ENCODE measurements at regions not wholly inside any gene's neighbourhood (a gene's known extent, or its start where the extent isn't known, plus 50 kb on each side); places are given as distances from the start of the nearest gene placed in this dataset.

- TF ChIP-seq PBX3 (IDR thresholded peaks at IDR 0.05): no peak
- TF ChIP-seq, protein P1, sequence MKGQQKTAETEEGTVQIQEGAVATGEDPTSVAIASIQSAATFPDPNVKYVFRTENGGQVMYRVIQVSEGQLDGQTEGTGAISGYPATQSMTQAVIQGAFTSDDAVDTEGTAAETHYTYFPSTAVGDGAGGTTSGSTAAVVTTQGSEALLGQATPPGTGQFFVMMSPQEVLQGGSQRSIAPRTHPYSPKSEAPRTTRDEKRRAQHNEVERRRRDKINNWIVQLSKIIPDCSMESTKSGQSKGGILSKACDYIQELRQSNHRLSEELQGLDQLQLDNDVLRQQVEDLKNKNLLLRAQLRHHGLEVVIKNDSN (IDR thresholded peaks at IDR 0.05; ENCODE audit: borderline replicate concordance, low read depth): no peak
- no peak for TF ChIP-seq MEF2A (IDR thresholded peaks at IDR 0.05; ENCODE audit: borderline replicate concordance, low read depth)
- TF ChIP-seq, protein P2, sequence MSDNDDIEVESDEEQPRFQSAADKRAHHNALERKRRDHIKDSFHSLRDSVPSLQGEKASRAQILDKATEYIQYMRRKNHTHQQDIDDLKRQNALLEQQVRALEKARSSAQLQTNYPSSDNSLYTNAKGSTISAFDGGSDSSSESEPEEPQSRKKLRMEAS (IDR thresholded peaks at IDR 0.05; ENCODE audit: low read depth): no peak
- TF ChIP-seq TAF1 (IDR thresholded peaks at IDR 0.05; ENCODE audit: borderline replicate concordance, low read depth, low read length): no peak
Observed at GRCh38 chr12:67797753-67798152, 149.2 kb downstream of the DYRK2 start (continued).

DNA sequence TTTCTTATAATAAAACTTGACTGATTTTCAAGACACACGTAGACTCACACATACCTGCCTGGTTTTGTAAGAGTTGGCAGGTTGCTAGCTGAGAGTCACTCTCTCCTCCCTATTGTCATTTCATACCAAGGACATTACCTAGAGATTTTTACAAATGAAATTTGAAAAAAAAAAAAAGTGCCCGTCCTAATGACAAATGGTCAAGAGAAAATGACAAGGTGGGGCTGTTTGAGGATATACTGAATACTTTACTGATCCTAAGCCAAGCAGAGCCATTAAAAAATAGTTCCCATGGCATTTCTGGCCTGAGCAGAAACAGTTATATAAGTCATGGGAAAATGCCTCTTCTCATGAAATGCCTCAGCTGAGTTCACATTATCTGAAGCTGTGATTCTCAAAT is 150.2 kb downstream of the DYRK2 start:
- Histone ChIP-seq H3K27ac (ENCODE audit: low read depth in 2 of 2, low read length in 1 of 2) (no peak overlapping the region), H3K9ac (no peak overlapping the region), H4K20me1 (ENCODE audit: insufficient read depth) (no peaks in the 10 kb centered on the region), H3K27me3 (ENCODE audit: insufficient read depth) (no peaks in the 10 kb centered on the region), H3K4me1 (ENCODE audit: control insufficient read depth in 1 of 2, insufficient read depth in 2 of 2, low read depth in 1 of 2, low read length in 1 of 2) (peaks cover 0 to 12% of the 10 kb centered on the region in 2 experiments; a peak in 1 of 4 replicates), H3K9me2 (no peaks in the 10 kb centered on the region), H3K36me3 (replicated peaks in 1 of 2; ENCODE audit: control insufficient read depth in 1 of 2, insufficient read depth in 2 of 2, low read length in 1 of 2) (no peaks in the 10 kb centered on the region), H3K79me2 (ENCODE audit: insufficient read depth) (no peaks in the 10 kb centered on the region), H2AFZ (ENCODE audit: low read depth) (no peak overlapping the region; the same call in 1 of the 2 replicates), H3K4me3 (ENCODE audit: low read depth in 2 of 2, low read length in 1 of 2) (no peak overlapping the region), H3K9me3 (no peaks in the 10 kb centered on the region), H3K4me2 (no peak overlapping the region), H3F3A (replicated peaks; ENCODE audit: insufficient read depth) (no peaks in the 10 kb centered on the region)
- TF ChIP-seq PBX3 (IDR thresholded peaks at IDR 0.05): no peak
- TF ChIP-seq FOXM1 (IDR thresholded peaks at IDR 0.05; ENCODE audit: low read depth): no peak
- TF ChIP-seq, protein P2 (IDR thresholded peaks at IDR 0.05; ENCODE audit: low read depth): no peak
- no peak for TF ChIP-seq USF2 (IDR thresholded peaks at IDR 0.05; ENCODE audit: borderline replicate concordance, low read depth, low read length)
- no peak for TF ChIP-seq GABPA (IDR thresholded peaks at IDR 0.05; ENCODE audit: low read depth)
- no peak for TF ChIP-seq ZBTB33 (IDR thresholded peaks at IDR 0.05; ENCODE audit: borderline replicate concordance, low read depth)
- 84% methylated on average over 2 of the region's 2 CpGs for WGBS (ENCODE audit: low lambda C conversion rate)
- no peak for DNase-seq
- ChIA-PET POLR2A (no interaction called here), CTCF (no interaction called here)

Measured in SK-N-SH (cell line).